ENCODE measurements at regions not wholly inside any gene's neighbourhood (a gene's known extent, or its start where the extent isn't known, plus 50 kb on each side); places are given as distances from the start of the nearest gene placed in this dataset.

- no peak overlapping the region for H3K9ac ChIP-seq (ENCODE audit: low read length in 3 of 3)
- DNase-seq (no peak), FAIRE-seq (no peak)
- no peaks in the 10 kb centered on the region for H3K4me1 ChIP-seq (ENCODE audit: control insufficient read depth in 2 of 3, insufficient read depth in 2 of 3, low read depth in 1 of 3, low read length in 3 of 3)
- H3K36me3 ChIP-seq (ENCODE audit: control insufficient read depth in 2 of 3, insufficient read depth in 3 of 3, low read length in 3 of 3): no peaks in the 10 kb centered on the region
- intact Hi-C loops (cut with DNase I): no loop called here
- H3K9me3 ChIP-seq (ENCODE audit: control insufficient read depth in 2 of 3, insufficient read depth in 1 of 3, low read length in 3 of 3): no peaks in the 10 kb centered on the region
- no peak for TF ChIP-seq CTCF (IDR thresholded peaks at IDR 0.05; ENCODE audit: borderline replicate concordance, extremely low read depth, insufficient read depth)
- H3K4me3 ChIP-seq (ENCODE audit: low read length in 3 of 3): no peak overlapping the region
- no peak overlapping the region for H3K27ac ChIP-seq (ENCODE audit: low read depth in 2 of 2, low read length in 2 of 2)
- no peaks in the 10 kb centered on the region for H3K27me3 ChIP-seq (ENCODE audit: control insufficient read depth, insufficient read depth, low read length)
Observed at GRCh38 chr1:229758101-229759036, 132.3 kb downstream of the URB2 start.

GRCh38 chr1:229759037-229759435, 133.0 kb downstream of the URB2 start:
- no peak overlapping the region for H3K9ac ChIP-seq (ENCODE audit: low read length in 3 of 3)
- DNase-seq (no peak), FAIRE-seq (no peak)
- TF ChIP-seq CTCF (IDR thresholded peaks at IDR 0.05; ENCODE audit: borderline replicate concordance, extremely low read depth, insufficient read depth): no peak
- H3K4me1 ChIP-seq (ENCODE audit: control insufficient read depth in 2 of 3, insufficient read depth in 2 of 3, low read depth in 1 of 3, low read length in 3 of 3): no peaks in the 10 kb centered on the region
- no peak overlapping the region for H3K27ac ChIP-seq (ENCODE audit: low read depth in 2 of 2, low read length in 2 of 2)
- H3K27me3 ChIP-seq (ENCODE audit: control insufficient read depth, insufficient read depth, low read length): no peaks in the 10 kb centered on the region
- H3K4me3 ChIP-seq (ENCODE audit: low read length in 3 of 3): no peak overlapping the region
- H3K36me3 ChIP-seq (ENCODE audit: control insufficient read depth in 2 of 3, insufficient read depth in 3 of 3, low read length in 3 of 3): no peaks in the 10 kb centered on the region
- H3K9me3 ChIP-seq (ENCODE audit: control insufficient read depth in 2 of 3, insufficient read depth in 1 of 3, low read length in 3 of 3): no peaks in the 10 kb centered on the region
- intact Hi-C loops (cut with DNase I): no loop called here

GRCh38 chr1:229759586-229759985, 133.5 kb downstream of the URB2 start:
- intact Hi-C loops (cut with DNase I): no loop called here
- H3K27ac ChIP-seq (ENCODE audit: low read depth in 2 of 2, low read length in 2 of 2): no peak overlapping the region
- no peaks in the 10 kb centered on the region for H3K4me1 ChIP-seq (ENCODE audit: control insufficient read depth in 2 of 3, insufficient read depth in 2 of 3, low read depth in 1 of 3, low read length in 3 of 3)
- H3K27me3 ChIP-seq (ENCODE audit: control insufficient read depth, insufficient read depth, low read length): no peaks in the 10 kb centered on the region
- FAIRE-seq (no peak), DNase-seq (no peak)
- no peaks in the 10 kb centered on the region for H3K9me3 ChIP-seq (ENCODE audit: control insufficient read depth in 2 of 3, insufficient read depth in 1 of 3, low read length in 3 of 3)
- no peaks in the 10 kb centered on the region for H3K36me3 ChIP-seq (ENCODE audit: control insufficient read depth in 2 of 3, insufficient read depth in 3 of 3, low read length in 3 of 3)
- no peak for TF ChIP-seq CTCF (IDR thresholded peaks at IDR 0.05; ENCODE audit: borderline replicate concordance, extremely low read depth, insufficient read depth)
- H3K4me3 ChIP-seq (ENCODE audit: low read length in 3 of 3): no peak overlapping the region
- H3K9ac ChIP-seq (ENCODE audit: low read length in 3 of 3): no peak overlapping the region
